ENCODE measurements at regions not wholly inside any gene's neighbourhood (a gene's known extent, or its start where the extent isn't known, plus 50 kb on each side); places are given as distances from the start of the nearest gene placed in this dataset.

- H3K27me3 ChIP-seq = no peaks in the 10 kb centered on the region
- H3K36me3 ChIP-seq = no peaks in the 10 kb centered on the region
- H3K9me3 ChIP-seq (ENCODE audit: low read depth) = no peaks in the 10 kb centered on the region
- no peak for DNase-seq (ENCODE audit: low read depth in 1 of 2, low spot score in 1 of 2)
- H3K4me1 ChIP-seq (ENCODE audit: low read depth) = no peaks in the 10 kb centered on the region
- no peak overlapping the region for H3K27ac ChIP-seq
- H3K4me3 ChIP-seq = no peak overlapping the region
- TF ChIP-seq CTCF (IDR thresholded peaks at IDR 0.05; ENCODE audit: low read depth, low read length) = no peak
Measured at GRCh38 chr5:61612431-61612830, 280.4 kb downstream of the ZSWIM6 start.

- H3K4me1 ChIP-seq (ENCODE audit: low read depth) = no peaks in the 10 kb centered on the region
- H3K27ac ChIP-seq = no peak overlapping the region
Measured at GRCh38 chr5:61613679-61614078, 281.6 kb downstream of the ZSWIM6 start.

GRCh38 chr5:61614606-61615005 lies 282.5 kb downstream of the ZSWIM6 start:
- no peaks in the 10 kb centered on the region for H3K9me3 ChIP-seq (ENCODE audit: low read depth)
- no peaks in the 10 kb centered on the region for H3K4me1 ChIP-seq (ENCODE audit: low read depth)
- TF ChIP-seq CTCF (IDR thresholded peaks at IDR 0.05; ENCODE audit: low read depth, low read length) = no peak
- DNase-seq (ENCODE audit: low read depth in 1 of 2, low spot score in 1 of 2) = no peak
- H3K27me3 ChIP-seq = no peaks in the 10 kb centered on the region
- H3K4me3 ChIP-seq = no peak overlapping the region
- H3K36me3 ChIP-seq = no peaks in the 10 kb centered on the region
- no peak overlapping the region for H3K27ac ChIP-seq

More at GRCh38 chr5:61613679-61614078, 281.6 kb downstream of the ZSWIM6 start:
- Histone ChIP-seq H3K36me3 (no peaks in the 10 kb centered on the region), H3K4me3 (no peak overlapping the region), H3K27me3 (no peaks in the 10 kb centered on the region), H3K9me3 (ENCODE audit: low read depth) (no peaks in the 10 kb centered on the region)
- no peak for DNase-seq (ENCODE audit: low read depth in 1 of 2, low spot score in 1 of 2)
- TF ChIP-seq CTCF (IDR thresholded peaks at IDR 0.05; ENCODE audit: low read depth, low read length) = no peak

GRCh38 chr5:61617039-61617438 lies 285.0 kb downstream of the ZSWIM6 start:
- Histone ChIP-seq H3K4me3 (no peak overlapping the region), H3K36me3 (no peaks in the 10 kb centered on the region), H3K9me3 (ENCODE audit: low read depth) (no peaks in the 10 kb centered on the region), H3K4me1 (ENCODE audit: low read depth) (no peaks in the 10 kb centered on the region), H3K27ac (no peak overlapping the region), H3K27me3 (no peaks in the 10 kb centered on the region)
- peak in 1 of 2 donors; percentile 52 for DNase-seq (ENCODE audit: low read depth in 1 of 2, low spot score in 1 of 2)
- TF ChIP-seq CTCF (IDR thresholded peaks at IDR 0.05; ENCODE audit: low read depth, low read length) = no peak

- Histone ChIP-seq H3K4me1 (ENCODE audit: low read depth) (no peaks in the 10 kb centered on the region), H3K36me3 (no peaks in the 10 kb centered on the region), H3K27ac (no peak overlapping the region), H3K4me3 (no peak overlapping the region), H3K9me3 (ENCODE audit: low read depth) (no peaks in the 10 kb centered on the region), H3K27me3 (no peaks in the 10 kb centered on the region)
- TF ChIP-seq CTCF (IDR thresholded peaks at IDR 0.05; ENCODE audit: low read depth, low read length) = no peak
- DNase-seq (ENCODE audit: low read depth in 1 of 2, low spot score in 1 of 2) = no peak
Measured at GRCh38 chr5:61617995-61618525, 286.0 kb downstream of the ZSWIM6 start.

- Histone ChIP-seq H3K27ac (no peak overlapping the region), H3K9me3 (ENCODE audit: low read depth) (no peaks in the 10 kb centered on the region), H3K4me3 (no peak overlapping the region), H3K4me1 (ENCODE audit: low read depth) (no peaks in the 10 kb centered on the region), H3K27me3 (no peaks in the 10 kb centered on the region), H3K36me3 (no peaks in the 10 kb centered on the region)
- no peak for DNase-seq (ENCODE audit: low read depth in 1 of 2, low spot score in 1 of 2)
- no peak for TF ChIP-seq CTCF (IDR thresholded peaks at IDR 0.05; ENCODE audit: low read depth, low read length)
Measured at GRCh38 chr5:61618577-61618976, 286.5 kb downstream of the ZSWIM6 start.

Data from cardiac muscle cell (in vitro differentiated cells and primary cell).